Sigmoid colon (tissue), 6 donors: ENCODE measurements at regions not wholly inside any gene's neighbourhood (a gene's known extent, or its start where the extent isn't known, plus 50 kb on each side); places are given as distances from the start of the nearest gene placed in this dataset.

Experiments used
- DNase-seq: peaks from one replicate; pipeline ENCODE4 v3.0.0-alpha.2; 2019
- H3K27ac ChIP-seq, 4 donors: fragments of 200-600 bp; sonication (generic); one replicate each; pipeline ENCODE4 v1.5.1; 2016 to 2019; ENCODE audit warnings: mild to moderate bottlenecking in 1 of 4
- H3K27me3 ChIP-seq, 3 donors: fragments of 200-600 bp; sonication (generic); one replicate each; pipeline ENCODE4 v1.5.1; 2019; ENCODE audit warnings: mild to moderate bottlenecking in 1 of 3
- H3K36me3 ChIP-seq, 4 donors: fragments of 200-600 bp; sonication (generic); one replicate each; pipeline ENCODE4 v1.5.1; 2016 to 2019
- H3K4me1 ChIP-seq, 4 donors: fragments of 200-600 bp; sonication (generic); one replicate each; pipeline ENCODE4 v1.5.1; 2017 to 2019
- H3K4me3 ChIP-seq, 4 donors: fragments of 200-600 bp; sonication (generic); one replicate each; pipeline ENCODE4 v1.5.1; 2017 to 2019; ENCODE audit warnings: mild to moderate bottlenecking in 2 of 4, moderate library complexity in 1 of 4
- H3K9me3 ChIP-seq, 4 donors: fragments of 200-600 bp in 3 of 4; sonication (generic) in 3 of 4; one replicate each; pipeline versions ENCODE4 v1.5.1 to v1.6.1; 2013 to 2019
- CTCF ChIP-seq, 4 experiments: fragments of 450-650 bp in 3 of 4; fragments of 200-600 bp in 1 of 4; IDR thresholded peaks; one replicate each; pipeline ENCODE4 v1.5.1; 2016 to 2019; ENCODE audit warnings: antibody characterized with exemption in 4 of 4, mild to moderate bottlenecking in 3 of 4, moderate library complexity in 2 of 4
- EP300 ChIP-seq, 4 donors: sonication (generic); formaldehyde crosslinking; IDR thresholded peaks; one replicate each; pipeline ENCODE4 v1.6.1; 2017; ENCODE audit warnings: antibody characterized with exemption in 4 of 4
- POLR2A ChIP-seq, 2 donors: fragments of 450-650 bp; IDR thresholded peaks; one replicate each; pipeline ENCODE4 v1.6.1; 2016; ENCODE audit warnings: antibody characterized with exemption in 2 of 2, mild to moderate bottlenecking in 2 of 2, moderate library complexity in 2 of 2
- POLR2AphosphoS5 ChIP-seq, 4 donors: sonication (generic); formaldehyde crosslinking; IDR thresholded peaks; one replicate each; pipeline ENCODE4 v1.6.1; 2017; ENCODE audit warnings: antibody characterized with exemption in 4 of 4
- WGBS, 2 donors: extraction: QIAGEN DNeasy Blood & Tissue Kit; methylation state at CpG; one replicate each; pipeline ENCODE4 v1.1.7; 2013; 5-methylcytosine and 5-hydroxymethylcytosine counted together
- intact Hi-C: fragments of 100-400 bp; cut with DNase I; formaldehyde crosslinking; loops from one replicate; pipeline ENCODE4 v1.15.1; 2023
- donor health status: healthy with polysubstance abuse.
- donor health status: healthy.

- intact Hi-C loops, result no loop called here
- no peaks in the 10 kb centered on the region for H3K4me1 ChIP-seq
- no peaks in the 10 kb centered on the region for H3K9me3 ChIP-seq
- H3K27me3 ChIP-seq, result no peaks in the 10 kb centered on the region
- H3K27ac ChIP-seq, result no peak overlapping the region
- no peak overlapping the region for H3K4me3 ChIP-seq
- WGBS, 2 donors, result 74 to 76% methylated on average over 7 of the region's 7 CpGs
- no peaks in the 10 kb centered on the region for H3K36me3 ChIP-seq
- DNase-seq, result no peak
- no peak for TF ChIP-seq POLR2AphosphoS5 (IDR thresholded peaks at IDR 0.05)
- no peak for TF ChIP-seq EP300 (IDR thresholded peaks at IDR 0.05)
- no peak for TF ChIP-seq POLR2A (IDR thresholded peaks at IDR 0.05)
- TF ChIP-seq CTCF (IDR thresholded peaks at IDR 0.05), result no peak
Measured at GRCh38 chrX:125387945-125388344, 68.3 kb downstream of the TEX13C start.

DNA sequence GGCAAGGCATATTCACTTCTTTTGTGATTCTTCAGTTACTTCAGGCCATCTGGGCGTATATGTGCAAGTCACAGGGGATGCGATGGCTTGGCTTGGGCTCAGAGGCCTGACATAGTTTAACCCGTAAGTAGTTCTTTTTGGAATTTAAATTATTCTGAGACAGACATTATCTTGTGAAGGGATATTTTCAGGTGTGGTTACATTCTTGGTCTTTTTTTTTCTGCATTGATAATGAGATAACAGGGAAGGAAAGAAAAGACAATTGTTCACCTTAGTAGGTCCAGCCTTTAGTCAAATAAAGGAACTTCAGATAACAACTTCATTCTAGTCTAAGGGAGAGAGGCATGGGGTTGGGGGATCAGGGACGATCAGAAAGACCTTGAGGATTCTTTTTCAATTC lies 74.8 kb downstream of the TEX13C start:
- Histone ChIP-seq H3K4me1 (no peaks in the 10 kb centered on the region), H3K9me3 (no peaks in the 10 kb centered on the region), H3K36me3 (no peaks in the 10 kb centered on the region), H3K27ac (no peak overlapping the region), H3K27me3 (no peaks in the 10 kb centered on the region), H3K4me3 (no peak overlapping the region)
- intact Hi-C loops, result no loop called here
- 81 to 86% methylated on average over 4 of the region's 4 CpGs for WGBS, 2 donors
- DNase-seq, result no peak
- TF ChIP-seq POLR2AphosphoS5 (IDR thresholded peaks at IDR 0.05), result no peak
- TF ChIP-seq POLR2A (IDR thresholded peaks at IDR 0.05), result no peak

- Histone ChIP-seq H3K9me3 (no peaks in the 10 kb centered on the region), H3K27ac (no peak overlapping the region), H3K36me3 (no peaks in the 10 kb centered on the region), H3K27me3 (no peaks in the 10 kb centered on the region), H3K4me1 (no peaks in the 10 kb centered on the region), H3K4me3 (no peak overlapping the region)
- no peak for TF ChIP-seq POLR2A (IDR thresholded peaks at IDR 0.05)
- intact Hi-C loops, result no loop called here
- no peak for DNase-seq
Measured at GRCh38 chrX:125395626-125396025, 76.0 kb downstream of the TEX13C start.

DNA sequence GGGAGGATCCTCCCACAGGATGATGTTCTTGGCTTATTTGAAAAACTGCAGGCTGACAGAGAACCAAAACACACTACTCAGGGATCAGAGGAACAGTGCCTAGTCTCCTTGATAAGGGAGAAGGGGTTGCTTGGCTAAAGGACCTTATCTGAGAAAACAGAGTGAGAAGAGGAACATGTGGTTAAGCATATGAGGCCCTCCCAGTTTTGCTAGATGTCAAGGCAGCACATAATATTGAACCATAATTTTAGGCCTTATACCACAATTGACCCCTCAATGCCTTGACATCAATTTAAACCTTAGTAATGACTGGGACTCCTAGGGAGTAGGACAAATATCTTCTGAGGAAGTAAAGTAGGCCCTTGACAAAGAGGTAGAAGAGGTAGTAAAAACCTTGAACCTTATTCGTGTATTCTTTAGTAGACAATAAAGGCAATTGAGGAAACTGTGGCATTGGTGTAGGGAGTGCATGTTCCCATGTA lies 79.3 kb downstream of the TEX13C start:
- DNase-seq, result no peak
- TF ChIP-seq EP300 (IDR thresholded peaks at IDR 0.05) (no peak), CTCF (IDR thresholded peaks at IDR 0.05) (no peak), POLR2A (IDR thresholded peaks at IDR 0.05) (no peak), POLR2AphosphoS5 (IDR thresholded peaks at IDR 0.05) (no peak)
- no peak overlapping the region for H3K27ac ChIP-seq
- no peaks in the 10 kb centered on the region for H3K4me1 ChIP-seq
- WGBS, 2 donors, result 78 to 86% methylated on average over 1 of the region's 1 CpG
- no peaks in the 10 kb centered on the region for H3K36me3 ChIP-seq
- H3K4me3 ChIP-seq, result no peak overlapping the region
- H3K9me3 ChIP-seq, result no peaks in the 10 kb centered on the region
- no peaks in the 10 kb centered on the region for H3K27me3 ChIP-seq
- intact Hi-C loops, result no loop called here

- TF ChIP-seq POLR2A (IDR thresholded peaks at IDR 0.05), result no peak
- TF ChIP-seq CTCF (IDR thresholded peaks at IDR 0.05), result no peak
- TF ChIP-seq POLR2AphosphoS5 (IDR thresholded peaks at IDR 0.05), result no peak
- no peak for TF ChIP-seq EP300 (IDR thresholded peaks at IDR 0.05)
- Histone ChIP-seq H3K4me3 (no peak overlapping the region), H3K27ac (no peak overlapping the region), H3K4me1 (no peaks in the 10 kb centered on the region), H3K36me3 (no peaks in the 10 kb centered on the region), H3K27me3 (no peaks in the 10 kb centered on the region), H3K9me3 (no peaks in the 10 kb centered on the region)
- intact Hi-C loops, result no loop called here
- no peak for DNase-seq
- 81 to 87% methylated on average over 2 of the region's 2 CpGs for WGBS, 2 donors
Measured at GRCh38 chrX:125402807-125403206, 83.1 kb downstream of the TEX13C start.

DNA sequence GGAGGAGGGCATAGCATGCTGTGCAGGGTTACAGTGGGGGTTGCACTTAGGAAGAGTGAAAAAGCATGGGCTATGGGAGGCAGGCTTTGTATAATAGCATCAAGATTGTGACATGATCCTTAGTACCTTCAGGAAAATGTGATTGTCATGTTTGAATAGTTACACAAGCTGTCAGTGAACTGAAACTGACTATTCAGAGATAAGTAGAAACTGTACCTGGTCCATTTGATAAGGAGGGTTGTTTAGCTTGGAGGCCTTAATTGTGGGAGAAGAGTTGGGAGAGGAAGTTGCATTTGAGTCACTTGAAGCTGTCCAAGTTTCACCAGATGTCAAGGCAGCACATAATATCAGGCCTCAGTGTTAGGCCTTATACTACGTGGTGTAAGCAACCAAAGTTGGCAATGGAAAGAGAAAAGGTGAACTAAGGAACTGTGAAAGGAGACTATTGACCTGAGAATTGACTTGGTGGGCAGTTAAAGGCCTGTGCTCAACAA lies 85.0 kb downstream of the TEX13C start:
- intact Hi-C loops, result no loop called here
- no peak for DNase-seq
- no peaks in the 10 kb centered on the region for H3K27me3 ChIP-seq
- H3K27ac ChIP-seq, result no peak overlapping the region
- no peaks in the 10 kb centered on the region for H3K36me3 ChIP-seq
- H3K4me3 ChIP-seq, result no peak overlapping the region
- 0 to 69% methylated on average over 1 of the region's 1 CpG for WGBS, 2 donors
- no peaks in the 10 kb centered on the region for H3K4me1 ChIP-seq
- no peaks in the 10 kb centered on the region for H3K9me3 ChIP-seq
- TF ChIP-seq CTCF (IDR thresholded peaks at IDR 0.05) (no peak), POLR2A (IDR thresholded peaks at IDR 0.05) (no peak), POLR2AphosphoS5 (IDR thresholded peaks at IDR 0.05) (no peak), EP300 (IDR thresholded peaks at IDR 0.05) (no peak)
